Prostate gland (tissue), 2 donors: ENCODE measurements at regions not wholly inside any gene's neighbourhood (a gene's known extent, or its start where the extent isn't known, plus 50 kb on each side); places are given as distances from the start of the nearest gene placed in this dataset.

Experiments used
- POLR2A ChIP-seq: fragments of 450-650 bp; IDR thresholded peaks from one replicate; pipeline ENCODE4 v1.6.1; 2016; ENCODE audit warnings: antibody characterized with exemption, mild to moderate bottlenecking
- TF ChIP-seq, protein P1 (sequence below), 4 experiments: fragments of 200-600 bp in 2 of 4; fragments of 450-650 bp in 2 of 4; sonication (generic) in 2 of 4; IDR thresholded peaks; 1 replicate in 3 of 4; 2 replicates in 1 of 4; pipeline ENCODE4 v1.5.1; 2016 to 2019; ENCODE audit warnings: antibody characterized with exemption in 4 of 4, mild to moderate bottlenecking in 2 of 4, moderate library complexity in 2 of 4

DNA sequence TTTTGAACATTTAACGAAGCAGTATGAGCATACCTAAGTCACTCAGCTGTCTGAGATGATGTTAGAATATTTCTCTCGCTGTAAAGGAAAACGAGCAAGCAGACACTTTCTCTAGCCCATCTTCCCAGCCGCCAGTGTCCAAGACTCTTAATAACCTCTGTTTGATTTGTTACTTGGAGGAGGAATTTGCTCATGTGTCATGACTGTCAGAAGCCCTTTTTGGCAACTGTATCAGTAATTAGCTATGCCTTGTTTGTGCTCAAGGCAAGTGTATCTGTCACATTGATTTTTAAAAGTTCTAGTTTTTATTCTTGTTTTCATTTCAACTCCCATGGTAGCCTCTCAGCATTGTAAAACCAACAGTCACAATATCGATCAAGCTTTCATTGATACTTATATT, 828.4 kb upstream of the SLC10A2 start:
- no peak for TF ChIP-seq POLR2A
- TF ChIP-seq, protein P1, sequence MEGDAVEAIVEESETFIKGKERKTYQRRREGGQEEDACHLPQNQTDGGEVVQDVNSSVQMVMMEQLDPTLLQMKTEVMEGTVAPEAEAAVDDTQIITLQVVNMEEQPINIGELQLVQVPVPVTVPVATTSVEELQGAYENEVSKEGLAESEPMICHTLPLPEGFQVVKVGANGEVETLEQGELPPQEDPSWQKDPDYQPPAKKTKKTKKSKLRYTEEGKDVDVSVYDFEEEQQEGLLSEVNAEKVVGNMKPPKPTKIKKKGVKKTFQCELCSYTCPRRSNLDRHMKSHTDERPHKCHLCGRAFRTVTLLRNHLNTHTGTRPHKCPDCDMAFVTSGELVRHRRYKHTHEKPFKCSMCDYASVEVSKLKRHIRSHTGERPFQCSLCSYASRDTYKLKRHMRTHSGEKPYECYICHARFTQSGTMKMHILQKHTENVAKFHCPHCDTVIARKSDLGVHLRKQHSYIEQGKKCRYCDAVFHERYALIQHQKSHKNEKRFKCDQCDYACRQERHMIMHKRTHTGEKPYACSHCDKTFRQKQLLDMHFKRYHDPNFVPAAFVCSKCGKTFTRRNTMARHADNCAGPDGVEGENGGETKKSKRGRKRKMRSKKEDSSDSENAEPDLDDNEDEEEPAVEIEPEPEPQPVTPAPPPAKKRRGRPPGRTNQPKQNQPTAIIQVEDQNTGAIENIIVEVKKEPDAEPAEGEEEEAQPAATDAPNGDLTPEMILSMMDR (IDR thresholded peaks at IDR 0.05): no peak
